GM12878 (cell line): ENCODE measurements at regions not wholly inside any gene's neighbourhood (a gene's known extent, or its start where the extent isn't known, plus 50 kb on each side); places are given as distances from the start of the nearest gene placed in this dataset.

ENCODE experiments used
- ATAC-seq: fragments of 200-7000 bp; cut with Tn5 transposase; 3 replicates; pipeline ENCODE4 v1.9.1; 2020; ENCODE audit warnings: mild to moderate bottlenecking, moderate library complexity
- BruUV-seq: library from RNA; stranded (reverse); fragments of 400-500 nt; replicated peaks from 2 replicates; lab custom pipeline; 2021; lab: Mats Ljungman, UMichigan
- CTCF ChIA-PET: fragments of 300-600 bp; sonication (Branson Sonifier 250); formaldehyde crosslinking; extraction: SDS; loops from one replicate; lab custom pipeline; 2021; ENCODE audit warnings: inconsistent platforms; lab: Yijun Ruan, JAX
- POLR2A ChIA-PET: fragments of 350-600 bp; formaldehyde crosslinking; extraction: SDS; loops from one replicate; lab custom pipeline; 2021; ENCODE audit warnings: inconsistent platforms; lab: Charles Lee
- RAD21 ChIA-PET: fragments of 300-600 bp; sonication (Branson Sonifier 250); formaldehyde crosslinking; loops from one replicate; lab custom pipeline; 2023; ENCODE audit warnings: antibody characterized with exemption; ENCODE audit not compliant: unreplicated experiment; lab: Charles Lee
- SMC1A ChIA-PET: fragments of 300-600 bp; sonication (Branson Sonifier 250); formaldehyde crosslinking; loops from one replicate; lab custom pipeline; 2023; ENCODE audit not compliant: unreplicated experiment, uncharacterized antibody; lab: Charles Lee
- DNase-seq: peaks from one replicate; pipeline ENCODE4 v3.0.0-alpha.2; 2011; ENCODE audit warnings: low read depth, low spot score
- FAIRE-seq: peaks from 3 replicates; lab custom pipeline; 2011; peaks lifted over from hg19 to GRCh38; lab: Jason Lieb, UNC
- H2AFZ ChIP-seq: 2 replicates; pipeline ENCODE4 v1.6.0; 2011; ENCODE audit warnings: low read depth, low read length, control low read depth; ENCODE audit not compliant: control insufficient read depth
- H3K27ac ChIP-seq: 2 replicates; pipeline ENCODE4 v1.5.1; 2011; ENCODE audit warnings: control low read depth; ENCODE audit not compliant: control insufficient read depth, insufficient read depth
- H3K27me3 ChIP-seq, 2 experiments: replicated peaks in 1 of 2; 2 replicates each; pipeline versions ENCODE4 v1.6.0 to v1.6.1; 2011; ENCODE audit warnings: low read length in 1 of 2; ENCODE audit not compliant: control insufficient read depth in 2 of 2, insufficient read depth in 2 of 2
- H3K36me3 ChIP-seq, 2 experiments: 2 replicates each; pipeline ENCODE4 v1.5.1; 2011; ENCODE audit warnings: low read length in 1 of 2; ENCODE audit not compliant: control insufficient read depth in 2 of 2, insufficient read depth in 2 of 2
- H3K4me1 ChIP-seq: 2 replicates; pipeline ENCODE4 v1.6.1; 2011; ENCODE audit warnings: mild to moderate bottlenecking, low read length, moderate library complexity, mixed read lengths; ENCODE audit not compliant: control insufficient read depth, insufficient read depth
- H3K4me2 ChIP-seq: 2 replicates; pipeline ENCODE4 v1.6.0; 2011; ENCODE audit warnings: control low read depth; ENCODE audit not compliant: control insufficient read depth, insufficient read depth
- H3K4me3 ChIP-seq: fragments of 200-600 bp; sonication (generic); 2 replicates; pipeline ENCODE4 v1.5.1; 2016
- H3K79me2 ChIP-seq: 2 replicates; pipeline ENCODE4 v1.6.0; 2011; ENCODE audit warnings: low read length; ENCODE audit not compliant: control insufficient read depth, insufficient read depth
- H3K9ac ChIP-seq: 2 replicates; pipeline ENCODE4 v1.8.0; 2011; ENCODE audit warnings: low read length, control low read depth, mixed read lengths; ENCODE audit not compliant: control insufficient read depth, insufficient read depth
- H3K9me3 ChIP-seq: replicated peaks from 3 replicates; pipeline ENCODE4 v1.5.1; 2011; ENCODE audit warnings: mild to moderate bottlenecking, low read length; ENCODE audit not compliant: control insufficient read depth, insufficient read depth
- H4K20me1 ChIP-seq: 2 replicates; pipeline ENCODE4 v1.6.0; 2011; ENCODE audit not compliant: control insufficient read depth, insufficient read depth
- BCL3 ChIP-seq: IDR thresholded peaks from 2 replicates; pipeline ENCODE4 v1.6.1; 2011; ENCODE audit warnings: borderline replicate concordance, low read depth, mild to moderate bottlenecking, moderate library complexity, low read length; ENCODE audit not compliant: insufficient read depth, poor library complexity, severe bottlenecking
- BMI1 ChIP-seq: fragments of 450-650 bp; IDR thresholded peaks from 2 replicates; pipeline ENCODE4 v1.6.1; 2016; ENCODE audit warnings: mild to moderate bottlenecking, moderate library complexity, borderline replicate concordance
- CBX3 ChIP-seq: fragments of 200-600 bp; sonication (generic); IDR thresholded peaks from 2 replicates; pipeline ENCODE4 v1.6.1; 2016; ENCODE audit warnings: low read depth, borderline replicate concordance
- JUNB ChIP-seq: IDR thresholded peaks from 2 replicates; pipeline ENCODE4 v1.6.1; 2016; ENCODE audit warnings: antibody characterized with exemption, mild to moderate bottlenecking
- MTA2 ChIP-seq: fragments of 450-650 bp; IDR thresholded peaks from 2 replicates; pipeline ENCODE4 v1.6.1; 2016; ENCODE audit warnings: low read depth, mild to moderate bottlenecking, moderate library complexity
- NFYB ChIP-seq: IDR thresholded peaks from 2 replicates; pipeline ENCODE4 v1.6.1; 2011; ENCODE audit warnings: low read depth, mild to moderate bottlenecking, low read length, improper control_type of control experiment, moderate library complexity; ENCODE audit not compliant: insufficient read depth
- SUZ12 ChIP-seq: fragments of 200-600 bp; sonication (generic); IDR thresholded peaks from one replicate; pipeline ENCODE4 v1.6.1; 2018; ENCODE audit warnings: antibody characterized with exemption, mild to moderate bottlenecking; ENCODE audit not compliant: unreplicated experiment
- WRNIP1 ChIP-seq: IDR thresholded peaks from 2 replicates; pipeline ENCODE4 v1.6.1; 2011; ENCODE audit warnings: low read depth, low read length, improper control_type of control experiment, borderline replicate concordance
- ZNF274 ChIP-seq: IDR thresholded peaks from one replicate; pipeline ENCODE4 v1.8.0; 2011; ENCODE audit not compliant: insufficient read length, insufficient read depth
- WGBS: methylation state at CpG from one replicate; pipeline ENCODE4 v1.1.6; 2016; ENCODE audit warnings: low lambda C conversion rate; ENCODE audit not compliant: insufficient replicate concordance, insufficient coverage; ENCODE audit errors: missing lambda C conversion rate; 5-methylcytosine and 5-hydroxymethylcytosine counted together
- in situ Hi-C: fragments of 300-500 bp; cut with MboI; formaldehyde crosslinking; loops from 9 replicates; pipeline ENCODE4 v1.14.3; 2018; ENCODE audit warnings: mixed read lengths
- intact Hi-C: fragments of 100-400 bp; cut with micrococcal nuclease; formaldehyde crosslinking; loops from one replicate; pipeline ENCODE4 v1.14.2; 2022; ENCODE audit not compliant: unreplicated experiment

GRCh38 chr2:163456953-163457743 lies 278.7 kb downstream of the FIGN start:
- Histone ChIP-seq H3K36me3 (no peaks in the 10 kb centered on the region), H3K4me3 (no peak overlapping the region), H3K27me3 (no peaks in the 10 kb centered on the region), H3K4me1 (no peaks in the 10 kb centered on the region), H3K79me2 (no peaks in the 10 kb centered on the region), H3K27ac (no peak overlapping the region), H2AFZ (no peak overlapping the region), H4K20me1 (no peaks in the 10 kb centered on the region), H3K4me2 (no peak overlapping the region), H3K9ac (no peak overlapping the region), H3K9me3 (no peaks in the 10 kb centered on the region)
- 31% methylated on average over 3 of the region's 3 CpGs for WGBS
- no TSS peak for BruUV-seq
- ChIA-PET SMC1A (interaction anchor here (1.2 kb wide), 1 partner anchor 13 kb away, joined by 3 read pairs; no protein-coding TSS in a partner anchor), CTCF (interaction anchor here (1.2 kb wide), 1 partner anchor 9 kb away, joined by 3 read pairs; no protein-coding TSS in a partner anchor), POLR2A (interaction anchor here (0.6 kb wide), 1 partner anchor 14 kb away, joined by 3 read pairs; no protein-coding TSS in a partner anchor), RAD21 (no interaction called here)
- in situ Hi-C loops, result no loop called here
- DNase-seq, result no peak
- no peak for ATAC-seq
- no peak for TF ChIP-seq BCL3
- TF ChIP-seq WRNIP1, result no peak
- TF ChIP-seq BMI1, result no peak
- no peak for TF ChIP-seq JUNB
- no peak for TF ChIP-seq NFYB
- TF ChIP-seq ZNF274, result no peak
- no peak for TF ChIP-seq CBX3
- TF ChIP-seq MTA2, result no peak
- TF ChIP-seq SUZ12, result no peak
- FAIRE-seq, result no peak
- intact Hi-C loops, result no loop called here
